GM12878 (cell line): ENCODE measurements at regions not wholly inside any gene's neighbourhood (a gene's known extent, or its start where the extent isn't known, plus 50 kb on each side); places are given as distances from the start of the nearest gene placed in this dataset.

Source experiments
- ATAC-seq: fragments of 200-7000 bp; cut with Tn5 transposase; 3 replicates; pipeline ENCODE4 v1.9.1; 2020; ENCODE audit warnings: mild to moderate bottlenecking, moderate library complexity
- BruUV-seq: library from RNA; stranded (reverse); fragments of 400-500 nt; replicated peaks from 2 replicates; lab custom pipeline; 2021; lab: Mats Ljungman, UMichigan
- CTCF ChIA-PET: fragments of 300-600 bp; sonication (Branson Sonifier 250); formaldehyde crosslinking; extraction: SDS; loops from one replicate; lab custom pipeline; 2021; ENCODE audit warnings: inconsistent platforms; lab: Yijun Ruan, JAX
- POLR2A ChIA-PET: fragments of 350-600 bp; formaldehyde crosslinking; extraction: SDS; loops from one replicate; lab custom pipeline; 2021; ENCODE audit warnings: inconsistent platforms; lab: Charles Lee
- RAD21 ChIA-PET: fragments of 300-600 bp; sonication (Branson Sonifier 250); formaldehyde crosslinking; loops from one replicate; lab custom pipeline; 2023; ENCODE audit warnings: antibody characterized with exemption; ENCODE audit not compliant: unreplicated experiment; lab: Charles Lee
- SMC1A ChIA-PET: fragments of 300-600 bp; sonication (Branson Sonifier 250); formaldehyde crosslinking; loops from one replicate; lab custom pipeline; 2023; ENCODE audit not compliant: unreplicated experiment, uncharacterized antibody; lab: Charles Lee
- DNase-seq: peaks from one replicate; pipeline ENCODE4 v3.0.0-alpha.2; 2011; ENCODE audit warnings: low read depth, low spot score
- FAIRE-seq: peaks from 3 replicates; lab custom pipeline; 2011; peaks lifted over from hg19 to GRCh38; lab: Jason Lieb, UNC
- H2AFZ ChIP-seq: 2 replicates; pipeline ENCODE4 v1.6.0; 2011; ENCODE audit warnings: low read depth, low read length, control low read depth; ENCODE audit not compliant: control insufficient read depth
- H3K27ac ChIP-seq: 2 replicates; pipeline ENCODE4 v1.5.1; 2011; ENCODE audit warnings: control low read depth; ENCODE audit not compliant: control insufficient read depth, insufficient read depth
- H3K27me3 ChIP-seq, 2 experiments: replicated peaks in 1 of 2; 2 replicates each; pipeline versions ENCODE4 v1.6.0 to v1.6.1; 2011; ENCODE audit warnings: low read length in 1 of 2; ENCODE audit not compliant: control insufficient read depth in 2 of 2, insufficient read depth in 2 of 2
- H3K36me3 ChIP-seq, 2 experiments: 2 replicates each; pipeline ENCODE4 v1.5.1; 2011; ENCODE audit warnings: low read length in 1 of 2; ENCODE audit not compliant: control insufficient read depth in 2 of 2, insufficient read depth in 2 of 2
- H3K4me1 ChIP-seq: 2 replicates; pipeline ENCODE4 v1.6.1; 2011; ENCODE audit warnings: mild to moderate bottlenecking, low read length, moderate library complexity, mixed read lengths; ENCODE audit not compliant: control insufficient read depth, insufficient read depth
- H3K4me2 ChIP-seq: 2 replicates; pipeline ENCODE4 v1.6.0; 2011; ENCODE audit warnings: control low read depth; ENCODE audit not compliant: control insufficient read depth, insufficient read depth
- H3K4me3 ChIP-seq: fragments of 200-600 bp; sonication (generic); 2 replicates; pipeline ENCODE4 v1.5.1; 2016
- H3K79me2 ChIP-seq: 2 replicates; pipeline ENCODE4 v1.6.0; 2011; ENCODE audit warnings: low read length; ENCODE audit not compliant: control insufficient read depth, insufficient read depth
- H3K9ac ChIP-seq: 2 replicates; pipeline ENCODE4 v1.8.0; 2011; ENCODE audit warnings: low read length, control low read depth, mixed read lengths; ENCODE audit not compliant: control insufficient read depth, insufficient read depth
- H3K9me3 ChIP-seq: replicated peaks from 3 replicates; pipeline ENCODE4 v1.5.1; 2011; ENCODE audit warnings: mild to moderate bottlenecking, low read length; ENCODE audit not compliant: control insufficient read depth, insufficient read depth
- H4K20me1 ChIP-seq: 2 replicates; pipeline ENCODE4 v1.6.0; 2011; ENCODE audit not compliant: control insufficient read depth, insufficient read depth
- E2F4 ChIP-seq: IDR thresholded peaks from 2 replicates; pipeline ENCODE4 v1.6.1; 2012; ENCODE audit warnings: low read depth, low read length, improper control_type of control experiment
- EGR1 ChIP-seq, 2 experiments: IDR thresholded peaks; 1 replicate in 1 of 2; 2 replicates in 1 of 2; pipeline ENCODE4 v1.6.1; 2011 to 2012; ENCODE audit warnings: low read depth in 2 of 2, low read length in 2 of 2, borderline replicate concordance in 1 of 2, mild to moderate bottlenecking in 1 of 2, moderate library complexity in 1 of 2
- HSF1 ChIP-seq: fragments of 150-350 bp; IDR thresholded peaks from 2 replicates; pipeline ENCODE4 v1.6.1; 2014; ENCODE audit warnings: mild to moderate bottlenecking, low read depth, low read length
- KAT2A ChIP-seq: conservative IDR thresholded peaks from 2 replicates; pipeline ENCODE4 v1.6.1; 2011; ENCODE audit warnings: low read depth, low read length; ENCODE audit not compliant: control insufficient read depth
- NFYB ChIP-seq: IDR thresholded peaks from 2 replicates; pipeline ENCODE4 v1.6.1; 2011; ENCODE audit warnings: low read depth, mild to moderate bottlenecking, low read length, improper control_type of control experiment, moderate library complexity; ENCODE audit not compliant: insufficient read depth
- POU2F2 ChIP-seq: IDR thresholded peaks from 3 replicates; pipeline ENCODE4 v1.6.1; 2011; ENCODE audit warnings: low read depth, mild to moderate bottlenecking, low read length, borderline replicate concordance
- RCOR1 ChIP-seq: conservative IDR thresholded peaks from 2 replicates; pipeline ENCODE4 v1.6.1; 2012; ENCODE audit warnings: low read depth, low read length, improper control_type of control experiment
- SPI1 ChIP-seq: IDR thresholded peaks from 2 replicates; pipeline ENCODE4 v1.6.1; 2011; ENCODE audit warnings: low read depth, mild to moderate bottlenecking, low read length, moderate library complexity, borderline replicate concordance; ENCODE audit not compliant: insufficient read depth
- ZNF207 ChIP-seq: fragments of 450-650 bp; IDR thresholded peaks from 2 replicates; pipeline ENCODE4 v1.6.1; 2014; ENCODE audit warnings: antibody characterized with exemption, mild to moderate bottlenecking, borderline replicate concordance
- ZNF622 ChIP-seq: fragments of 450-650 bp; IDR thresholded peaks from 2 replicates; pipeline ENCODE4 v1.6.1; 2017; ENCODE audit warnings: mild to moderate bottlenecking, inconsistent platforms
- WGBS: methylation state at CpG from one replicate; pipeline ENCODE4 v1.1.6; 2016; ENCODE audit warnings: low lambda C conversion rate; ENCODE audit not compliant: insufficient replicate concordance, insufficient coverage; ENCODE audit errors: missing lambda C conversion rate; 5-methylcytosine and 5-hydroxymethylcytosine counted together
- in situ Hi-C: fragments of 300-500 bp; cut with MboI; formaldehyde crosslinking; loops from 9 replicates; pipeline ENCODE4 v1.14.3; 2018; ENCODE audit warnings: mixed read lengths
- intact Hi-C: fragments of 100-400 bp; cut with micrococcal nuclease; formaldehyde crosslinking; loops from one replicate; pipeline ENCODE4 v1.14.2; 2022; ENCODE audit not compliant: unreplicated experiment

- RAD21 ChIA-PET: no interaction called here
- SMC1A ChIA-PET: no interaction called here
- POLR2A ChIA-PET: no interaction called here
- no peak for DNase-seq
- CTCF ChIA-PET: no interaction called here
- intact Hi-C loops: no loop called here
- Histone ChIP-seq H3K27me3 (no peaks in the 10 kb centered on the region; a peak in 1 of 4 replicates), H3K9ac (no peak overlapping the region), H3K4me2 (no peak overlapping the region), H2AFZ (no peak overlapping the region), H3K36me3 (no peaks in the 10 kb centered on the region), H3K9me3 (no peaks in the 10 kb centered on the region), H3K79me2 (no peaks in the 10 kb centered on the region), H3K4me1 (no peaks in the 10 kb centered on the region), H3K27ac (no peak overlapping the region)
- no TSS peak for BruUV-seq
- in situ Hi-C loops: no loop called here
- ATAC-seq: no peak
- 24% methylated on average over 6 of the region's 6 CpGs for WGBS
- no peak for FAIRE-seq
- TF ChIP-seq E2F4 (no peak), HSF1 (no peak), NFYB (no peak), RCOR1 (no peak)
- TF ChIP-seq, all 136 proteins: peak for 0
- Histone ChIP-seq H4K20me1 (no peaks in the 10 kb centered on the region), H3K4me3 (no peak overlapping the region)
Measured at GRCh38 chr16:77009453-77009852, 181.5 kb upstream of the MON1B start.

- intact Hi-C loops (no loop called here), in situ Hi-C loops (no loop called here)
- Histone ChIP-seq H4K20me1 (no peaks in the 10 kb centered on the region), H3K4me2 (no peak overlapping the region), H2AFZ (no peak overlapping the region), H3K27me3 (no peaks in the 10 kb centered on the region; a peak in 1 of 4 replicates), H3K4me3 (no peak overlapping the region), H3K27ac (no peak overlapping the region), H3K79me2 (no peaks in the 10 kb centered on the region), H3K9me3 (no peaks in the 10 kb centered on the region), H3K36me3 (no peaks in the 10 kb centered on the region), H3K9ac (no peak overlapping the region), H3K4me1 (no peaks in the 10 kb centered on the region)
- ATAC-seq (no peak), DNase-seq (no peak), FAIRE-seq (no peak)
- ChIA-PET RAD21 (no interaction called here), SMC1A (no interaction called here), CTCF (no interaction called here), POLR2A (no interaction called here)
- 27% methylated on average over 2 of the region's 2 CpGs for WGBS
- no TSS peak for BruUV-seq
- TF ChIP-seq POU2F2 (no peak), ZNF622 (no peak), NFYB (no peak), KAT2A (no peak), SPI1 (no peak), HSF1 (no peak), EGR1 (IDR thresholded peaks at IDR 0.05; ENCODE audit: borderline replicate concordance in 1 of 2, low read depth in 2 of 2, low read length in 2 of 2) (no peak), ZNF207 (no peak)
Measured at GRCh38 chr16:77014441-77014840, 176.5 kb upstream of the MON1B start.
